CD1c-positive myeloid dendritic cell (primary cell): ENCODE measurements at regions not wholly inside any gene's neighbourhood (a gene's known extent, or its start where the extent isn't known, plus 50 kb on each side); places are given as distances from the start of the nearest gene placed in this dataset.

ENCODE experiments used
- DNase-seq: peaks from one replicate; pipeline ENCODE4 v3.0.0-alpha.2; 2016; ENCODE audit errors: extremely low spot score

DNA sequence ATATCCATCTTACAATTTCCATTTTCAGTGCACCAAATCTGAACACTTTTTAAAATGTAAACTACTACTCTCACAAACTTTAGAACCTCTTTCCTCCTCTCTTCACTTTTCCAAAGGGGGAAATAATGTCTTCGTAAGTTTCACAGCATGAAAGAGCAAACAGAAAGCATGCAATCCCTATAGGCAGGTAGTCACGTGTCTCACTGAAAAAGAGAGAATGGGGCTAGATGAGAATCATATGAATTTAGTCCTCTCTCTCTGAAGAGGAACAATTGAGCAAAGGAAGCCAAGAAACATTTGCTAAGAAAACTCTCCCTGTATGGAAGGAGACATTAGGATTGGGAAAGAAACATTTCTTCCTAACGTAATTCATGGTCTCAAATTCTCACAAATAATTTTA is 613.9 kb downstream of the PLA2G4A start:
- no peak for DNase-seq

DNA sequence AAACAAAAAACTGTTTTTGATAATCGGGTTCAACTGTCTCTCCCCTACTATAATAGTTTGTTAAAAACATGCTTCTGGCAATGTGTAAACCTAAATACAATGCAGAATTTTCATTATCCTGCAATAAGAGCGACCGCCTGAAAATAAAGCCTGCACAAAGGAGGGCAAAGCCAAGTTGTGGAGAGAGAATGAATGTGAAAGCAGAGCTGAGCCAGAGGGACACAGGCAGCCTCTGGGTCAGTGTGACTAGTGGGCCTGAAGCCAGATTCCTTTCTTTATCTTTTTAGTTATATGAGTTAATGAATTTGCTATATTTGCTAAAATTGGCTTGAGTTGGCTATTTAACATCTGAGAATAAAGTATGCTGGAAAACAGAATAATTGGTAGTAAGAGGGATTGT is 615.2 kb downstream of the PLA2G4A start:
- DNase-seq = no peak

DNA sequence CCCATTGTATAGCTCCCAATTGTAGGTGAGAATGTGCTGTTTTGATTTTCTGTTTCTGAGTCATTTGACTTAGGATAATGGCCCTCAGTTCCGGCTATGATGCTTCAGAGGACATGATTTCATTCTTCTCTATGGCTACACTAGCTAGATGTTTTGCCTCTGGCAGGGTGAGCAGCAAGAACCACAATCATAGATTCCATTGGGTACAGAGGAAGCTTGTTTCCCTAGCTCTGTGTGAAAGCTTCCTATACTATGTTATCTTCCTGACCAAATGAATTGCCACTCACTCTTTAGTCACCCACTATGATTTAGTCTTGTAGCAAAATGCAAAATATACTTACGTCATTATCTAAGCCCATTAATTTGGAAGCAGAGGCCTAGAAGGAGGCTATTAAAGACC is 616.3 kb downstream of the PLA2G4A start:
- no peak for DNase-seq

DNA sequence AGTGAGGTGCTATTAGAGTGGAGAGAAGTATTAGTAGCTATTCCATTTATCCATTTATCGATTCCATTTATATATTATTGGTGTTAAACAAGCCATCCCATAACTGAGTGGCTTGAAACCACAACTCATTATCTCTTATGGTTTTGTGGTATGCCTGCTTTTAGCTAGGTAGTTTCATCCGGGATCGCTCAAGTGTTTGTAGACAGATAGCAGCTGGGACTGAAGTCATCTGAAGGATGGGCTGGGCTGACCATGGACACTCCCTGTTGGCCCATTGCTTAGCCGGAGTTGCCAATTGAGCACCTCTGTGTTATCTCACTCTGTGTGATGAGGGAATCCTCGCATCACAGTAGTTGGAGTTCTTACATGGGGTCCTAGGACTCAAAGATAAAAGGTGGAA is 622.5 kb downstream of the PLA2G4A start:
- no peak for DNase-seq

DNA sequence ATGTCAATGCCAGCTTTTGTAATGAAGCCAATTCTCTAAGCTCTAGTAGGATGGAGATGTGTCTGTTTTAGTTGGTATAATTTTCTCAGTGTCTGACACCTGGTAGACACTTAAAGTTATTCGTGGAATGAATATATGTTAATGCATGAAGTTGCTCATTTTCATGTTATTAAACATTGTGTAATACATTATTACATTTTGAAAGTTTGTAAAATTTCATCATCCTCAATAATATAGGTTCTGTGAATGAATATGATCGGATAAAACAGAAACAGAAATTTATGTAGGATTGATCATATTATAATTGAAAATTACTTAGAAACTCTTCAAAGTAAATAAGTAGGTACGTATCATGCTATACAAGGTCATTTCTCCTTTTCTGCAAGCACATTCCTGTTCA is 625.3 kb downstream of the PLA2G4A start:
- DNase-seq = no peak

DNA sequence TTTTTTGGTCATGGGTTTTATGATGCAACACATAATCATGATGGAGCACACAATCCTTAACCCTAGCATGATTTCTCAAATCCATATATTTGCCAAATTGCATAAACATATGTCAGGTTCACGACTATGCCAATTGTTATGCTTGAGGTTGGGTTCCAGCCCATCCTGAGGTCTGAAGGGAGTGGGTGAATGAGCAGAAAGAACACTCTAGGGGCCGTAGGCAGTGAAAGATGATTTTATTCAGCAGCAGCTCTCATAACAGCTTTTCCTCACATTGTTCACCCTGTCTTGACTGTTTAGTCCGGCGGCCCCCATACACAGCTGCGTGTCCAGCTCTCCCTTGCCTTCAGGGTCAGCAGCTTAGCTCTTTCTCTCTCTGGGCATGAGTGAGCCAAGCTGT is 627.7 kb downstream of the PLA2G4A start:
- DNase-seq = no peak

DNA sequence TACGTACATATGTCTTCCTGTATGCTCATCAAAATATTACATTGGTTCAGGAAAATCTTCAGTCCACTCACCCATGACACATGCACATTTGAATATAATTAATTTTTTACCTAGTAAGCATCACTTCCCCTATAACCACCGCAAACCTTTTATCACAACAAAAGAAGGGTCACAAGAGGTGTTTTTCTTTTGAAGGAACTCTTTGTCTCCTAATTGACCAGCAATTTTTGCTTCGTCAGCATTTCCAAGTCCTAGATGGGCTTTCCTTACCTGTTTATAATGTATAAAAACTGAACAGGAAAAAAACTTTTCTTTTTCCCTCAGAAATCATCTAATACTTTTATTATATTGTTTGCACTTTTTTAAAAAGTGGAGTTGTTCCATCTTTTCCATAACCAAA is 631.3 kb downstream of the PLA2G4A start:
- DNase-seq = no peak

DNA sequence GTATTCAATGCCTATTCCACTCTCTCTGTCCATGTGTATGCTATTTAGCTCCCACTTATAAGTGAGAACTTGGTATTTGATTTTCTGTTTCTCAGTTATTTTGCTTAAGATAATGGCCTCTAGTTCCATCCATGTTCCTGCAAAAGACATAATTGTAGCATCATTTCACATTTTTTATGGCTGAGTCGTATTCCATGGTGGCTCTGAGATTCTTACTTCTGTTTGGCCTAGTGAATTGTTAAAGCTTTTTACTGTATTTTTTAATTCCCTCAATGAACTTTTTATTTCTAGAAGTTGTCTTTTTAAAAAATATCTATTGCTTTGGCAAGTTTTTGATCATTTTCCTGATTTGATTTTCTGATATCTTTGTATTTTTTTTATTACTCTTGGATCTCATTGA is 635.6 kb downstream of the PLA2G4A start:
- no peak for DNase-seq

DNA sequence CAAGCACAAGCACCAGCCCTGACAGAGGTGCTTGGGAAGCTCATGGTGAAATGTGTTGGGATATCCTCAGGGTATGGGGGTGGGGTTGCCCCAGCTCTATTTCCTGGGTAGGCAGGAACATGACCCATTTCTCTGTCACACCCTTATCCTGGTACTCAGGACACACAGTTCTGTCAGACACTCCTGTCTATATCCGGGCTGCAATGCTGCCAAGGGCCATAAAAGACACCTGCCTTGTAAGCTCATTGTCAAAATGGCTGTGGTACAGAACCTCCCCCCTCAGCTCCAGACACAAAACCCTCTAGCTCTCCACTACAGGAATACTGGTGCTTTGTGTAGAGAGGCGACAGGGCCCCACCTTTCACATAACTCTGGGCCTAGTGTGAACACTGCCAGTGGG is 636.7 kb downstream of the PLA2G4A start:
- no peak for DNase-seq

DNA sequence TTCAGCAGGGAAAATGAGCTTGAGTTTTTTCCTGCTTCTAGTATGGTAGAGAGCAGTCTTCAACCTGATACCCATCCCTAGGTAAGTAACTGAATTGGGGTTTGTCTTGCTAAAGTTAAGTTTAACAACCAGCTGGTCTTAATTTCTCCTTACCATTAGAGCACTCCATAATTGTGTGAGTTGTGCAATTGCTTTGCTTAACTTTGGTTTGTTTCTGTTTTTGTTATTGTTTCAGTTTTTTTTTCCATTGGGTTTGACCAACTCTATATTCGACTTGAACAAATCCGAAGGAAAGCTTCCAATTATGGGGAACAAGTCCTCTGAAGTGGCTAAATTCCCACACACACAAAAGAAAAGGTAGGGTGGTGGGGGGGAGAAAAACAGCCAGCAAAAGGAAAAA is 641.1 kb downstream of the PLA2G4A start:
- DNase-seq = no peak

DNA sequence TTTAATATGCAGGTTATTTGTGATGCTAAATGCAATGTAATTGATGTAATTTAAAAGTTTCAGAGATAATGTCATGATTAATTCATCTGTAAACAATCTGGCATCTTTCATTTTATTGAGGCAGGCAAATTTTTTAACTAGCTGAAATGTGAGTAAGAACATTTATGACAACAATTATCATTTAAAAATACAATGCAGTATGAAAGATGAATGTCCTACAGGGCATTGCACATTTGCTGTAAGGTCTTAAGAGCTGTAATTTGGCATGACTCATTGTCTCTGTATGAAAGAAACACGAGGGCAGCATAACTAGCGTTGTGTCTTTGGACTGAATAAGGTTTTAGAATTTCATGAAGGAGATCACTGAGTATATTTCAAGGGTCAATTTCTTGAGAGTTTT is 642.8 kb downstream of the PLA2G4A start:
- no peak for DNase-seq

DNA sequence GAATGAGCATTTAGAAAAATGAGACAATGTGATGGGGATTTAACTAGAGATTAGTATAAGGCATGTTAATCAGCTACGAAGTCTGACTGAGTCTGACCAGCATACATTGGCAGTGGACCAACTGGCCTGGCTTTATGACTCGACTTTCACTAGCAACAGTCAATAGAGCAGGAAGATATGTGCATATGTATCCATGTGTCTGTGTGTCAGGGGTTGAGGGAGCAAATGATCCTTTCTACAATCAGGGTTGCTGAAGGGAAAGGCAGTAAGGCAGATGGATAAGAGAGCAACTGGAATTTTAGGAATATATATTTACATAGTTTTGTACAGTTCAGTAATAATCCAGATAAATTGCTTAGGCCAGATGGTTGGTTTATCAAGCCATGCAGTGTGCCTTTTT is 645.6 kb downstream of the PLA2G4A start:
- DNase-seq = no peak

DNA sequence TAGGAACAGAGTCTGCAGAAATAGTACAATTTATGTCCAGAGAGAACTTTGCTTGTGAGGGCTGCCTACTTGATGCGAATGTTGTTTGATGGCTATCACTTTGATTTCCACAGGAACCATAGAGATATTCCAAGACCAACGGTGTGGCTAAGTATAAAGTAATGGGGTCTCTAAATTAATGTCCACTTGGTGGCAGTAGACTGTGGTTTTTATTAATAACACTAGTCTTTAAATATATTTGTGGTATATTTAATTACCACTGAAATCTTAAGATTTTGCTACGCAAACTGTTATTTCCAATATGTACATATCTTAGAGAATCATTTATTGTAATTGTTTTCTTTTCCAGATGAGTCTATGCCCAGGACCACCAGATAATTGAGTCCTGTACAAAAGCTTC is 647.9 kb downstream of the PLA2G4A start:
- DNase-seq = no peak

DNA sequence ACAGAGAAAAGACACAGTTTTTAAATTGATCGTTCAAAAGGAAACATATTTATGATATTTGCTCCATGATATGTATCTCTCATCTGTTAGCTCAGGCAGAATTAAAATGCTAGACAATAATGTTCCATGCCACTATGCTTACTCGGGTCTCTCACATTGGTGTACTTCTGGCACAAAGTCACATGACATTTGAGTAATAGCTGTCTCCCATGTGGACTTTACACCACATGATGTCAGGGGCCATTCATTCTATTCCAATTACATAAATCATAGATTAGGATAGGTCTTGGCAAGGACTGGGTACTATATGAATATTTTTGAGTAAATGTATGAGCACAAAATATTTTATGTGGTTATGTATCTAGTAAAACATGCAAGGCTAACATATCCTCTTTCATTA is 648.4 kb downstream of the PLA2G4A start:
- no peak for DNase-seq

DNA sequence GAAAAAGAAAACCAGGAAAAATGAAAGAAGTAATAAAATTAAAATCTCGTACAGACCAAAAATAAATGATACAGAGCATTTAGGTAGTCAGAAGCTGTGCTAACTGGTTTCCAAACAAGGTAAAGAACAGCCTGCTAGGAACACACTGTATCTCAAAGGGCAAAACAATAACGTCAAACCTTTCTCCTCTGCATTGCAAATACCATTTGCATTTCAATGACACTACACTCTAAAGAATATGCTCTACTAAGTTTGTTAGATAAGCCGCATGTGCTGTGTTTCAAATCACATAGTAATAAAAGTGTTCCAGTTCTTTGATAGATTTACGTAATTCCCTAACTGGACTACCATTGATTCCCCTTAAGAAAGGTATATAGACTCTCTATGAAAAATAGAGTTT is 648.8 kb downstream of the PLA2G4A start:
- no peak for DNase-seq

DNA sequence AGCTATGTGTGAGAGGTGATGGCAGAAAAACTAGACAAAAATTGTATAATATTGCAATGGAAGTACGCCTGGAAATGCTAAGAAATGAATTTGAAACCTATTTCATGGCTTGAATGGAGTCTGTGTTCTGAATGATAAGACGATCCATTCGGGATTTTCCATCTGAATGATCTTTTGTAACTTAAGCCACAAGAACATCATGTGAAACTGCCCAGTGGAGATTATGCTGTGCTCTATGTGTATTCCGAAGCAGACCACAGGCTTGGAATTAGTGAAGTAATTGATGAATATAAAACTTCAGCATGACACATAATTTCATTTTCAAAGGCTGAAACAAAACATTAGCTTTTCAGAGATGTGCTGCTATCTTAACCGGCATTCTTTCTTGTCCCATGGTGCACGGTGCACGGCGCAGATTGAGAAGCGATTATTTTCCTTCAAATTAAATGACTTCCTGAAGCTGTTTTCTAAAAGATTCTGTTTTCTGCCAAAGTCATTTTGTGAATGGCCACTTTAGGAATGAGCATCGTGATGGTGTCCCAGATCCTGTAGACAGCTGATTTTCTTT is 652.9 kb downstream of the PLA2G4A start:
- DNase-seq = no peak

DNA sequence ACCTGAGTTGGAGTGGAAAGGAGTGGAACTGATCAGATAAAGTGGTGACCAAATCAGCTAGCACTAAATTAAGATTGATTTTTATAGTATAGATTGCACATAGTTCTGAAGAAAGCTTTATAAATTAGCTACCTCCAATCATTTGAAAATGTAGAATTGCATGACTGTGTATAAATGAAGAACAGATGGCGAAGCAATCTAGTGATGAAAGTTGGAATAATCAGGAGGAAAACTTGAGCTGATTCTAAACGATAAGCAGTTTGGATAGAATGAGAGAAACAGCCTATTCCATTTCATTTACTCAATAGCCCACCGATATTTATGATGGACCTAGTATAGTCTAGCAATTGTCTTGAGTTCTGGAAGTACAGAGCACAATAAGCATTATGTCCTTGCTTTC is 661.5 kb downstream of the PLA2G4A start:
- DNase-seq = no peak

DNA sequence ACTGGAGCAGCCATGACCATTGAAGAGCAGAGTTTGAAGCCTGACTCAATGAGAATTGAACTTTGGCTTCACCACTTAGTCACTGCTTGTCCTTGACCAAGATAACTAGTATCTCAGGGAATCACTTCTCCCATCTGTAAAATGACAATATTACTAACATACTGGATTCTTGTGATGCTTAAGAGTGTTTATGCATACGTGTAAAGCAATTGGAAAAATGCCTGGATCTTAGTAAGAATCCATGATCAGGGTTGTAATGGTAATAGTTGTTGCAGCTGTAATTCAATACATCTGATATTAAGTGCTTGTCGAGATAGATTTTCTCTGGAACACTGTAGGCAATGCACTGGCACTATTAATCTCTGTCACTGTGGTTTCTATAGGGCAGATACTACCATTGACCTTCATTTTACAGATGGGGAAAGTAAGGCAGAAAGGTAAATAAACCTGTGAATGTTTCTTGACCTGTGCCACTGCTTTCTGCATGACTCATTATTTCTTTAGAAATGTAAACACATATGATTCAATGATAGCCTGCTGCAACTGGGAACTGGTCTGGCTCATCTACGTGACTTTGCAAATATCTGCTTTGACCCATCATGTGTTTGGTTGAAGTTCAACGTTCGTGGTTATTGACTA is 662.5 kb downstream of the PLA2G4A start:
- DNase-seq = no peak

DNA sequence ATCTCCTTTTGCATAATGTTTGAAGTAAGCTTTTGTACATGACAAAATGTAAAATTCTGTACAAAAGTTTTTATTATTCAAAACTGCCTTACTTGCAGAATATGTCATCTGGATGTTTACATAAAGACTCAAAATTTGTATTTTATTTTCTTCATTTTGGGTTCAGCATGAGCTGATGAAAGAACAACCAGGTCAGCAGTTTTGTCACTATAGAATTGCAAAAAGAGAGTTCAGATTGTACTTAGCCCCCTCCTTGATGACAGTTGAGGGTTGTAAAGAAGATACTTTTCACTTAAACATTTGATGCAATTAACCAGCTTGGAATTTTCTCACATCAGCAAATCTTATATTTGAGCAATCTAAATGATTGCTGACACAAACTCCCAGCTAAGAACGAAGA is 669.3 kb downstream of the PLA2G4A start:
- no peak for DNase-seq

DNA sequence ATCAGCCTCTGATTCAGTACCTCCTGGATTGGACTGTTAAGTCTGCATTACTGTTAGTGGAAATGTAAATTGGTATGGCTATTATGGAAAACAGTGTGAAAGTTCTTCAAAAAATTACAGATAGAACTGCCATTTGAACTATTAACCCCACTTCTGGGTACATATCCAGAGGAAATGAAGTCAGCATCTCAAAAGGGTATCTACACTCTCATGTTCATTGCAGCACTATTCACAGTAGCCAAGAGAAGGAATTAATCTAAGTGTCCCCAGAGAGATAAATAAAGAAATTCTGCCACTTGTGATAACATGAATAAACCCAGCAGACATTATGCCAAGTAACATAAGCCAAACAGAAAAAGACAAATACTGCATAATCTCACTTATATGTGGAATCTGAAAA is 676.0 kb downstream of the PLA2G4A start:
- DNase-seq = no peak

DNA sequence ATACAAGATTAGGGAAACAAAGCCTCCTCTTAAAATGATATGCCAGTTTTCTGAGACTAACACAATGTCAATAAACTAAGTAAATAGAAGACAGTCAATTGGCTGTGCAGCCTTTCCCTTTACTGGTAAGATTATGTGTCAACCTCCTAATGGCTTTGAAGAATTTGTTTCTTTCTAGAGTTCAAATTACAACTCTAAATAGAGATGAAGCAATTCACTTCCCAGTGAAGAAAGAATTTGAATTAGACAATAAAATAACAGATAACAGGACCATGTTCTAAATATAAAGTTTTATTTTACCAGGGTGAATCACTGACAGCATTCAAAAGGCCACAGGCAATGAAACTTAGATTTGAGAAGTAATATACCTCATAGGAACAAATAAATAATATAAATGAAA is 680.3 kb downstream of the PLA2G4A start:
- no peak for DNase-seq

DNA sequence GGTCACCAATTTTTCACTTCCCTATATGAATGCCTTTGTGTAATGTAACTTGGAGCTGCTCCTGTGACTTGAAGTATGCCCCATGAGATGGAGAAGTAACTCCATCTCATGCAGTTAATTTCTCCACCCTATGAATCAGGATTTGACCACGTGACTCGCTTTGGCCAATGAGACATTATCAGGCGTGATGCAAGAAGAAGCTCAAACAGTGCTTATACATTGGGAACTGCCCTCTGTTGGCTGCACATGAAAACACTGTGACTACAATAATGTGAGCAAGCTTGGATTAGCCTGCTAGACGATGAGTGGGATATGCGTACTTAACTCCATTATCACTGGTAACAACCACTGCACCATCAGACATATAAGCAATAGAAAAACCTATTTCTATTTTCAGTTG is 684.4 kb downstream of the PLA2G4A start:
- peak; percentile 11 for DNase-seq

DNA sequence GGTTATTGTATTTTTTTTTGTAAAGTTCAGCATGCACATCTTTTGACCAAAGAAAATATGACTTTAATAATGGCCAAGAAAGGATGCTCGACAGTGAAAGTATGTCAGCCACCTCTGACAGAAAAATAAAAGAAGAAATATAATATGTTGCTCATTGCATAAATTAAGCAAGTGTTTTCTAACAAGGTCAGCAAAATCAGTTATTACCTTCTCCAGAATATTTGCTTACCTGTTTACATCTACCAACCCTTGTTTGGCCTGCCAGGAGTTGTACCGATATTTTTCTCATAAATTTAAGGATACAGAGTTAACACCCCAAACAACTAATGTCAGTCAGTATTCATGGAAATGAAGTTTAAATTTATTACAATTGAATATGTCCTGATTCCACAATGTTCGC is 685.4 kb downstream of the PLA2G4A start:
- DNase-seq = no peak

DNA sequence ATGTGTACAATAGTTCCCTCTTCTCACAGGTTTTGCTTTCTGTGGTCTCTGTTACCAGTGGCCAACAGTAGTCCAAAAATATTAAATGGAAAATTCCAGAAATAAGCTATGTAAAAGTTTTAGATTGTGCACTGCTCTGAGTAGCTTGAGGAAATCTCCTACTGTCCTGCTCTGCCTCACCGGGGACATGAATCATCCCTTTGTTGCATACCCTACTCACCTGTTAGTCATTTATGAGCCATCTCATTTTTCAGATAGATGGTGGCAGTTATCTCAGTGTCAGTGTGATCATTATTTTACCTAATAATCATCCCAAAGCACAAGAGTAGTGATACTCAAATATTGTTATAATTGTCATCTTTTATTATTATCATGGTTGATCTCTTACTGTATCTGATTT is 688.1 kb downstream of the PLA2G4A start:
- DNase-seq = no peak
